GM19455 (cell line): ENCODE measurements at regions not wholly inside any gene's neighbourhood (a gene's known extent, or its start where the extent isn't known, plus 50 kb on each side); places are given as distances from the start of the nearest gene placed in this dataset.
"Not testable (repeated sequence)": the region's sequence is repeated elsewhere in the genome, so short reads cannot be mapped to it uniquely, and the experiment has no call there.

Experiments
- ATAC-seq: cut with Tn5 transposase; IDR thresholded peaks from one replicate; pipeline ENCODE4 v1.9.1; 2021; ENCODE audit not compliant: unreplicated experiment

DNA sequence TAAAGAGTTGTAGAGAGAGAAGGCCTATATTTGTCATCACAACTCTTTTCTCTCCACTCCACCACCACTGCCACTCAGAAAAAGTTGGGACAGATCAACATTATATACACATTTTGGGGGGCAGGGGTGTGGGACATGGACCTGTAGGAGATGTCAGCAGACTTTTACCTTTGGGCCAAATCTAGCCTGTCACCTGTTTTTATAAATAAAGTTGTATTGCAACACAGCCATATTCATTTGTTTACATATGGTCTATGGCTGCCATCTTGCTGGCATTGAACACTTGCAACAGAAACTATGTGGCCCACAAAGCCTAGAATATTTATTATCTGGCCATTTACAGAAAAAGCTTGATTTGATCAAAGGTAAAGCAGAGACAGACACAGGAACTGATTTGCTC lies 250.7 kb downstream of the BTG1 start:
- no peak for ATAC-seq

- ATAC-seq = no peak
These were observed 252.2 kb downstream of the BTG1 start for GRCh38 chr12:91893476-91893875.

- no peak for ATAC-seq
These were observed 253.4 kb downstream of the BTG1 start for GRCh38 chr12:91892081-91892855.

DNA sequence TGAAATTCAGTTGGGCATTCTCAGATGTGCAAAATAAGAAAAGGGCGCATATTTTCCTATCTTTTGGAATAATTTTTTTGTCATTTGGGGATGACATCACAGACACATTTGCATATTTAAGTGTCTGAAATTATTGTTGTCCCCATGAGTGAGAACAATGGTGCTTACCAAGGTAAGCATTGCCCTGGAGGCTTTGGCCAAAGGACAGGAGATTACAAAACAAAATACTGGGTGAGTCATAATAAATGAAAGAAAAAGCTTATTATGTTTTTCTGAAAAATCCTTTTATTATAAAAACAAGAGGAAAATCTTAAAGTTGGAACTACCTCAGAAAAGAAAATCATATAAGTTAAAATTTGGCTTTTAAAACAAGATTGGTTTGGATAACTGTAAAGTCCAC lies 254.9 kb downstream of the BTG1 start:
- no peak for ATAC-seq

- no peak for ATAC-seq
These were observed 255.7 kb downstream of the BTG1 start for GRCh38 chr12:91889910-91890309.

DNA sequence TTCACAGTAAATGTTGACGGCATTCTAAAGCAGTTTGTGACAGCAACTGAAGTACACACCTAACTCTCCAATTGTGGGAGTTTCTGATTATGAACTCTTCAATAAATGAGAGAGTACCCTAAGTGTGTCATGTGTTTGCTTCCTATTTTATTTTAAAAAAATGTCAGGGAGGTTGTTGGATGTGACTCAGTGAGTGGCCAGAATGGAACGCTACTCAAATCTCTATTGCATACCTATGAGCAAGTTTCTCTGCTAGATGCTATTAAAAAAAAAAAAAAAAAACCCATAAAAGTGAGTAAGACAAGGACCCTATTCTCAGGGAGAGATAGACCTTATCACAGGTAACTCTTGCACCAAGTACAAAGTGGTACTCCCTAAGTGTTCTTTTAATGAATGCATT lies 256.6 kb downstream of the BTG1 start:
- ATAC-seq = no peak

DNA sequence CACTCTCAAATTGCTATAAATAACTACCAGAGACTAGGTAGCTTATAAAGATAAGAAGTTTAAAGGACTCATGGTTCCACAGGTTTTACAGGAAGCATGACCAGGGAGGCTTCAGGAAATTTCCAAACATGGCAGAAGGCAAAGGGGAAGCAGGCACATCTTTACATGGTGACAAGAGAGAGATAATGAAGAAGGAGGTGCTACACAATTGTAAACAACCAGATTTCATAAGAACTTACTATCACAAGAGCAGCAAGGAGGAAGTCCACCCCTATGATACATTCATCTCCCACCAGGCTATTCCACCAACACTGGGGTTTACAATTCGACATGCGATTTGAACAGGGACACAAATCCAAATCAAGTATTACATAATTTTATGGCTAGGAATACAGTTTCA lies 257.7 kb downstream of the BTG1 start:
- no peak for ATAC-seq

GRCh38 chr12:91885851-91886731 lies 259.6 kb downstream of the BTG1 start:
- no peak for ATAC-seq

DNA sequence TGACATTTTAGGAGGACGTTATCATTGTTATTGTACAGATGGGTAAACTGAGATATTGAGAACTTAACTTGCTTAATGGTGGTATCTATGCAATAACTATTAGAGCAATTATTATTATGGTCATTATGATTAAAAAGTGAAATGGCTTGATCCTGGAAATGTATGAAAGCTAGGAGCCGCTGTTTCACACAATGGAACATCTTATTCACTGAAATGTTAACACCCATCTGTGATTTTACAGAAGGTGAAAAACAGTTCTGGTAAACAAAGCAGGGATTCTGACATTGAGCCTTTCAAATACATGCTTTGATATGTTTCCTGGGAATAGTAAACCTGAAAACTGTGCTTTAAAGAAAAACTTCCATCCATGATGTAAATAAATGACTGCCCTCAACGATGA lies 261.4 kb downstream of the BTG1 start:
- ATAC-seq = no peak

- ATAC-seq = no peak
These were observed 261.8 kb downstream of the BTG1 start for GRCh38 chr12:91883811-91884210.

- no peak for ATAC-seq
These were observed 262.7 kb downstream of the BTG1 start for GRCh38 chr12:91882910-91883309.

- no peak for ATAC-seq
These were observed 265.1 kb downstream of the BTG1 start for GRCh38 chr12:91880528-91880927.

GRCh38 chr12:91877456-91878235 lies 268.0 kb downstream of the BTG1 start:
- ATAC-seq = no peak

DNA sequence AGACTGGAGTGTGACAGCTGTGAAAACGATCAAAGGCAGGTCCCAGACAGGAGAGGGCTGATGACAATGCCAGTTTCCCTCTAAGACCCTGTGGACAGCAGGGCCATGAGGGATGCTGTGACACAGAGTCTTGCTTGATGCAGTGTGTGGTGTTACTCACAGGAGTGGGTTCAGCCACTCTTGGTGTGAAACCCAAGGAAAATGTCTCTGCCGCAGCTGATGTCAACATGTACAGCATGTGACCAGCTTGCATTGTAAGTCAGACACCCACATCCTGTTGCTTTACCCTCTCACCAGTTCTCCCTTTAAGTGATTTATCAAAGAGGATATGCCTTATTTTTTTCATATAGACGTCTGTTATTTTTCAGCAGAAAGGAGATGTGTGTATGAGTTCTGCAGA lies 268.6 kb downstream of the BTG1 start:
- ATAC-seq = no peak

DNA sequence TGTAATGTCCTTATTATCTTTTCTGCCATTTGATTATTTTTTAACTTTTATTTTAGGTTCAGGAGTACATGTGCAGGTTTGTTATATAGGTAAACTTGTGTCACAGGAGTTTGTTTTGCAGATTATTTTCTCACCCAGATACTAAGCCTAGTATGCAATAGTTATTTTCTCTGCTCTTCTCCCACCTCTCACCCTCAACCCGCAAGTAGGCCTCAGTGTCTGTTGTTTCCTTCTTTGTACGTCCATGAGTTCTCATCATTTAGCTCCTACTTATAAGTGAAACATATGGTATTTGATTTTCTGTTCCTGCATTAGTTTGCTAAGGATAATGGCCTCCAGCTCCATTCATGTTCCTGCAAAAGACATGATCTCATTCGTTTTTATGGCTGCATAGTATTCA lies 270.0 kb downstream of the BTG1 start:
- not testable (repeated sequence) for ATAC-seq

- no peak for ATAC-seq
These were observed 271.4 kb downstream of the BTG1 start for GRCh38 chr12:91874086-91874865.

GRCh38 chr12:91871751-91872150 lies 273.9 kb downstream of the BTG1 start:
- no peak for ATAC-seq

- no peak for ATAC-seq
These were observed 274.6 kb downstream of the BTG1 start for GRCh38 chr12:91870872-91871707.

GRCh38 chr12:91868054-91868453 lies 277.6 kb downstream of the BTG1 start:
- no peak for ATAC-seq

GRCh38 chr12:91866566-91866965 lies 279.1 kb downstream of the BTG1 start:
- no peak for ATAC-seq
